Heart right ventricle (tissue), 16 donors: ENCODE measurements at regions not wholly inside any gene's neighbourhood (a gene's known extent, or its start where the extent isn't known, plus 50 kb on each side); places are given as distances from the start of the nearest gene placed in this dataset.
A peak's percentile ranks its signal among the peaks of the same experiment; 100 is the strongest.

ENCODE experiments used
- ATAC-seq, 8 donors: fragments of 200-7000 bp; cut with Tn5 transposase; one replicate each; pipeline ENCODE4 v1.9.1; 2020; ENCODE audit warnings: mild to moderate bottlenecking in 8 of 8, moderate library complexity in 8 of 8, moderate number of reproducible peaks in 1 of 8
- DNase-seq, 2 donors: peaks; one replicate each; pipeline ENCODE4 v3.0.0-alpha.2; 2020
- H3K27ac ChIP-seq, 10 donors: fragments of 200-600 bp; sonication (generic) in 2 of 10; one replicate each; pipeline versions ENCODE4 v1.5.0 to v1.8.0; 2020 to 2022; ENCODE audit warnings: mild to moderate bottlenecking in 3 of 10
- H3K27me3 ChIP-seq, 7 donors: fragments of 200-600 bp; one replicate each; pipeline ENCODE4 v1.8.0; 2021 to 2022; ENCODE audit warnings: mild to moderate bottlenecking in 2 of 7
- H3K36me3 ChIP-seq, 9 donors: fragments of 200-600 bp; sonication (generic) in 1 of 9; one replicate each; pipeline versions ENCODE4 v1.5.0 to v1.8.0; 2020 to 2022; ENCODE audit warnings: mild to moderate bottlenecking in 2 of 9
- H3K4me1 ChIP-seq, 9 donors: fragments of 200-600 bp; sonication (generic) in 1 of 9; one replicate each; pipeline versions ENCODE4 v1.5.0 to v1.8.0; 2020 to 2022; ENCODE audit warnings: mild to moderate bottlenecking in 4 of 9
- H3K4me3 ChIP-seq, 10 donors: fragments of 200-600 bp; sonication (generic) in 2 of 10; one replicate each; pipeline versions ENCODE4 v1.5.0 to v1.8.0; 2020 to 2022; ENCODE audit warnings: mild to moderate bottlenecking in 7 of 10, moderate library complexity in 2 of 10
- H3K9me3 ChIP-seq, 11 donors: fragments of 200-600 bp in 10 of 11; sonication (generic) in 2 of 11; one replicate each; pipeline versions ENCODE4 v1.5.0 to v1.8.0; 2013 to 2022; ENCODE audit warnings: mild to moderate bottlenecking in 2 of 11, control low read depth in 1 of 11, moderate library complexity in 1 of 11
- CTCF ChIP-seq, 9 donors: fragments of 200-600 bp; sonication (generic) in 2 of 9; IDR thresholded peaks; one replicate each; pipeline versions ENCODE4 v1.5.0 to v1.8.0; 2021 to 2022; ENCODE audit warnings: antibody characterized with exemption in 9 of 9, mild to moderate bottlenecking in 5 of 9, moderate library complexity in 1 of 9
- WGBS, 2 donors: extraction: QIAGEN DNeasy Blood & Tissue Kit; methylation state at CpG; one replicate each; pipeline ENCODE4 v1.1.7; 2013; ENCODE audit warnings: inconsistent platforms in 1 of 2; 5-methylcytosine and 5-hydroxymethylcytosine counted together
- intact Hi-C, 10 donors: fragments of 100-400 bp; cut with DNase I; formaldehyde crosslinking; loops; one replicate each; pipeline versions ENCODE4 v1.11.1 to v1.14.2; 2022
- donor health status: Arrhythmogenic right ventricular cardiomyopathy.
- donor health status: ischemic (EF 13 %, LVEDD 7.1; RV severe dilation, severe dysfunction).
- donor health status: healthy with polysubstance abuse.
- donor health status: DM: no; HTN: yes; CAD: no.
- donor health status: DM: no; HTN: no; CAD: no.
- donor health status: ischemic (EF 25% LVEDD 6.9; RV normal size, moderate dysfunction).
- donor health status: ischemic (EF 25% LVEDD 5.7; RV mildly dilated, moderate dysfunction).
- donor health status: healthy.
- donor health status: DM: yes; HTN: yes; CAD: no.
- donor health status: Ischemic cardiomyopathy.
- donor health status: ischemic (EF 35%, LVEDD 5.7; RV mildly dilated, moderate dysfunction).
- donor health status: nonischemic (EF 11% LVEDD 7.7; RV severe dilation, severe dysfunction).
- donor health status: DM: yes; HTN: yes; CAD: no.
- donor health status: PGD.
- donor health status: ischemic (EF 29% LVEDD 5.4; RV normal size, mild dysfunction).
- donor health status: nonischemic (EF 23%, LVEDD 6.1; RV moderate dilation, normal function).

- TF ChIP-seq CTCF (IDR thresholded peaks at IDR 0.05), result peak; percentile 91 to 99 (median 98)
- peaks cover 0 to 9% (median 5%) of the 10 kb centered on the region in 9 donors for H3K4me1 ChIP-seq
- intact Hi-C loops, result loop anchor here in 9 of 10 donors (2.0 to 10.0 kb wide), 15 partner anchors 642 to 1467 kb away; partner anchors contain the start of gene KLF12 (in 1 of the 9)
- H3K9me3 ChIP-seq, result no peaks in the 10 kb centered on the region
- 9% methylated on average over 31 of the region's 31 CpGs for WGBS, 2 donors
- H3K4me3 ChIP-seq, result peak overlapping the region in 9 of 10 donors; percentile 0 to 47 (median 37)
- DNase-seq (peak; percentile 80 to 86), ATAC-seq (peak; percentile 93 to 99 (median 97))
- peaks cover 0 to 16% (median 0%) of the 10 kb centered on the region in 7 donors for H3K27me3 ChIP-seq
- H3K36me3 ChIP-seq, result no peaks in the 10 kb centered on the region
- H3K27ac ChIP-seq, result no peak overlapping the region
Observed at GRCh38 chr13:75219479-75220237, 262.3 kb downstream of the TBC1D4 start.

GRCh38 chr13:75217949-75218348, 264.0 kb downstream of the TBC1D4 start:
- DNase-seq, result no peak
- no peak overlapping the region for H3K27ac ChIP-seq
- intact Hi-C loops, result loop anchor here in 6 of 10 donors (2.0 to 10.0 kb wide), 11 partner anchors 643 to 1466 kb away; partner anchors contain the start of gene KLF12 (in 1 of the 6)
- no peak for TF ChIP-seq CTCF (IDR thresholded peaks at IDR 0.05)
- 30 to 63% methylated on average over 1 of the region's 1 CpG for WGBS, 2 donors
- H3K27me3 ChIP-seq, result peaks cover 0 to 16% (median 0%) of the 10 kb centered on the region in 7 donors
- ATAC-seq, result peak in 2 of 8 donors; percentile 22 to 27
- H3K4me3 ChIP-seq, result no peak overlapping the region
- H3K4me1 ChIP-seq, result peaks cover 0 to 9% (median 5%) of the 10 kb centered on the region in 9 donors
- no peaks in the 10 kb centered on the region for H3K9me3 ChIP-seq
- no peaks in the 10 kb centered on the region for H3K36me3 ChIP-seq

- Histone ChIP-seq H3K4me1 (peaks cover 0 to 9% (median 5%) of the 10 kb centered on the region in 9 donors), H3K27ac (no peak overlapping the region), H3K27me3 (peaks cover 0 to 16% (median 0%) of the 10 kb centered on the region in 7 donors), H3K9me3 (no peaks in the 10 kb centered on the region), H3K4me3 (no peak overlapping the region), H3K36me3 (no peaks in the 10 kb centered on the region)
- no peak for TF ChIP-seq CTCF (IDR thresholded peaks at IDR 0.05)
- intact Hi-C loops, result loop anchor here in 6 of 10 donors (5.0 to 10.0 kb wide), 10 partner anchors 641 to 1464 kb away; partner anchors contain the start of gene KLF12 (in 1 of the 6)
- WGBS, 2 donors, result 35 to 40% methylated on average over 7 of the region's 7 CpGs
- DNase-seq, result no peak
- ATAC-seq, result no peak
Observed at GRCh38 chr13:75216038-75216437, 265.9 kb downstream of the TBC1D4 start.

- DNase-seq, result no peak
- Histone ChIP-seq H3K9me3 (no peaks in the 10 kb centered on the region), H3K27ac (no peak overlapping the region), H3K4me3 (no peak overlapping the region), H3K36me3 (no peaks in the 10 kb centered on the region), H3K4me1 (peaks cover 0 to 7% (median 5%) of the 10 kb centered on the region in 9 donors), H3K27me3 (peaks cover 0 to 8% (median 0%) of the 10 kb centered on the region in 7 donors)
- 93 to 95% methylated on average over 2 of the region's 2 CpGs for WGBS, 2 donors
- intact Hi-C loops, result loop anchor here in 6 of 10 donors (5.0 to 10.0 kb wide), 10 partner anchors 640 to 1463 kb away; partner anchors contain the start of gene KLF12 (in 1 of the 6)
- no peak for ATAC-seq
- TF ChIP-seq CTCF (IDR thresholded peaks at IDR 0.05), result no peak
Observed at GRCh38 chr13:75214846-75215245, 267.1 kb downstream of the TBC1D4 start.
